Activated CD4-positive, alpha-beta memory T cell treated with anti-CD3 and anti-CD28 coated beads for 36 hours (primary cell): ENCODE measurements at regions not wholly inside any gene's neighbourhood (a gene's known extent, or its start where the extent isn't known, plus 50 kb on each side); places are given as distances from the start of the nearest gene placed in this dataset.

Experiments used
- CTCF ChIA-PET: fragments of 350-600 bp; sonication (Branson Sonifier 250); formaldehyde crosslinking; loops from one replicate; lab custom pipeline; 2021; ENCODE audit warnings: antibody characterized with exemption, inconsistent platforms; lab: Charles Lee
- POLR2A ChIA-PET: fragments of 350-600 bp; sonication (Branson Sonifier 250); formaldehyde crosslinking; loops from one replicate; lab custom pipeline; 2021; ENCODE audit warnings: antibody characterized with exemption; lab: Charles Lee
- DNase-seq: peaks from one replicate; pipeline ENCODE4 v3.0.0-alpha.2; 2020
- H3K27ac Mint-ChIP-seq: one replicate; pipeline ENCODE4 v1.8.0; 2021; ENCODE audit warnings: mixed read lengths
- H3K27me3 Mint-ChIP-seq: one replicate; pipeline ENCODE4 v1.8.0; 2021; ENCODE audit warnings: mixed read lengths
- H3K36me3 Mint-ChIP-seq: one replicate; pipeline ENCODE4 v1.8.0; 2021; ENCODE audit warnings: mixed read lengths
- H3K4me1 Mint-ChIP-seq: one replicate; pipeline ENCODE4 v1.8.0; 2021; ENCODE audit warnings: low read depth, mixed read lengths
- H3K4me3 Mint-ChIP-seq: one replicate; pipeline ENCODE4 v1.8.0; 2021; ENCODE audit warnings: mild to moderate bottlenecking, mixed read lengths
- H3K9me3 Mint-ChIP-seq: one replicate; pipeline ENCODE4 v1.8.0; 2021; ENCODE audit warnings: mixed read lengths
- intact Hi-C: fragments of 100-400 bp; cut with micrococcal nuclease; formaldehyde crosslinking; loops from one replicate; pipeline ENCODE4 v1.15.1; 2023

GRCh38 chr18:26736301-26736700, 129.2 kb downstream of the AQP4 start:
- Mint-ChIP-seq H3K4me3 (no peak overlapping the region), H3K4me1 (no peaks in the 10 kb centered on the region), H3K27me3 (no peaks in the 10 kb centered on the region), H3K9me3 (no peaks in the 10 kb centered on the region), H3K36me3 (no peaks in the 10 kb centered on the region), H3K27ac (no peak overlapping the region)
- POLR2A ChIA-PET, result no interaction called here
- intact Hi-C loops, result no loop called here
- CTCF ChIA-PET, result no interaction called here
- no peak for DNase-seq

DNA sequence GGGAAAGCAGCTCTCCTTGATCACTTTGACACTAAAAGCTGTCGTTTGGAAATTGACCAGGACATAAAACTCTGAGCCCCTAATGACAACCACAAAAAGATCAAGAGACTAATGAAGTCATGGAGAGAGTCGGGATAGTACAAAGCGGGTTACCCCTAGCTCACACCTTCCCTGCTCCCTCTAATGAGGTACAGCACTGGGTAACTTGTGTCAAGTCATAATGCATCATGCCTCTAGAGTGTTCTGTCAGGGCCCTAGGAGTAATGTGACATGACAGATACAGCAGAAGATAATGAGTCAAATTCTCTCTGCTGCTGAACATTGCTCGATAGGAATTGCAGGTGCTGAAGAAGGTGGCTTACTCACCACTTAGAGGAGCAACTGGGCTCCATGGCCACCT, 130.7 kb downstream of the AQP4 start:
- POLR2A ChIA-PET, result no interaction called here
- no peak overlapping the region for H3K27ac Mint-ChIP-seq
- no peaks in the 10 kb centered on the region for H3K9me3 Mint-ChIP-seq
- CTCF ChIA-PET, result no interaction called here
- H3K27me3 Mint-ChIP-seq, result no peaks in the 10 kb centered on the region
- H3K36me3 Mint-ChIP-seq, result no peaks in the 10 kb centered on the region
- H3K4me3 Mint-ChIP-seq, result no peak overlapping the region
- intact Hi-C loops, result no loop called here
- H3K4me1 Mint-ChIP-seq, result no peaks in the 10 kb centered on the region
- DNase-seq, result no peak

GRCh38 chr18:26729449-26729848, 136.1 kb downstream of the AQP4 start:
- H3K4me3 Mint-ChIP-seq, result no peak overlapping the region
- no peak for DNase-seq
- no peaks in the 10 kb centered on the region for H3K27me3 Mint-ChIP-seq
- no peaks in the 10 kb centered on the region for H3K4me1 Mint-ChIP-seq
- ChIA-PET CTCF (no interaction called here), POLR2A (no interaction called here)
- no peaks in the 10 kb centered on the region for H3K9me3 Mint-ChIP-seq
- no peak overlapping the region for H3K27ac Mint-ChIP-seq
- intact Hi-C loops, result no loop called here
- H3K36me3 Mint-ChIP-seq, result no peaks in the 10 kb centered on the region

GRCh38 chr18:26729008-26729407, 136.5 kb downstream of the AQP4 start:
- ChIA-PET POLR2A (no interaction called here), CTCF (no interaction called here)
- Mint-ChIP-seq H3K4me1 (no peaks in the 10 kb centered on the region), H3K4me3 (no peak overlapping the region), H3K27ac (no peak overlapping the region), H3K9me3 (no peaks in the 10 kb centered on the region), H3K36me3 (no peaks in the 10 kb centered on the region), H3K27me3 (no peaks in the 10 kb centered on the region)
- intact Hi-C loops, result no loop called here
- DNase-seq, result no peak

DNA sequence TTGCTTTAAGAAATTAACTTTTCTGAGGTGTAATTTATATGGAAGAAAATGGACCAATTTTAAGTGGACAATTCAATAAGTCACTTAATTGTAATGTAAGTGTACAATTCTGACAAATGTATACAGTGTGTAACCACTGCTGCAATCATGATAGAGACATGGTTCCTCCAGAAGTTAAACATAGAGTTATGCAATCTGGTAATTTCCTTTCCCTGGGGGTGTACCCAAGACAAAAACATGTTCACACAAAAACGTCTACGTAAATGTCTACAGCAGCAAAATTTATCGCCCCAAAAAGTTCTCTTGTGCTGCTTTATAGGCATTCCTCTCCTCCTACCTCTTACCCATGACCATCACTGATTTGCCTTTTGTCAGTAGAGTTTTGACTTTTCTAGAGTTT, 141.5 kb downstream of the AQP4 start:
- Mint-ChIP-seq H3K27me3 (no peaks in the 10 kb centered on the region), H3K9me3 (no peaks in the 10 kb centered on the region), H3K27ac (no peak overlapping the region), H3K4me1 (no peaks in the 10 kb centered on the region), H3K4me3 (no peak overlapping the region), H3K36me3 (no peaks in the 10 kb centered on the region)
- ChIA-PET POLR2A (no interaction called here), CTCF (no interaction called here)
- intact Hi-C loops, result no loop called here
- no peak for DNase-seq

- CTCF ChIA-PET, result no interaction called here
- Mint-ChIP-seq H3K27me3 (no peaks in the 10 kb centered on the region), H3K9me3 (no peaks in the 10 kb centered on the region), H3K36me3 (no peaks in the 10 kb centered on the region), H3K4me1 (no peaks in the 10 kb centered on the region), H3K4me3 (no peak overlapping the region), H3K27ac (no peak overlapping the region)
- POLR2A ChIA-PET, result no interaction called here
- intact Hi-C loops, result no loop called here
- DNase-seq, result no peak
Measured at GRCh38 chr18:26722565-26722931, 143.0 kb downstream of the AQP4 start.

DNA sequence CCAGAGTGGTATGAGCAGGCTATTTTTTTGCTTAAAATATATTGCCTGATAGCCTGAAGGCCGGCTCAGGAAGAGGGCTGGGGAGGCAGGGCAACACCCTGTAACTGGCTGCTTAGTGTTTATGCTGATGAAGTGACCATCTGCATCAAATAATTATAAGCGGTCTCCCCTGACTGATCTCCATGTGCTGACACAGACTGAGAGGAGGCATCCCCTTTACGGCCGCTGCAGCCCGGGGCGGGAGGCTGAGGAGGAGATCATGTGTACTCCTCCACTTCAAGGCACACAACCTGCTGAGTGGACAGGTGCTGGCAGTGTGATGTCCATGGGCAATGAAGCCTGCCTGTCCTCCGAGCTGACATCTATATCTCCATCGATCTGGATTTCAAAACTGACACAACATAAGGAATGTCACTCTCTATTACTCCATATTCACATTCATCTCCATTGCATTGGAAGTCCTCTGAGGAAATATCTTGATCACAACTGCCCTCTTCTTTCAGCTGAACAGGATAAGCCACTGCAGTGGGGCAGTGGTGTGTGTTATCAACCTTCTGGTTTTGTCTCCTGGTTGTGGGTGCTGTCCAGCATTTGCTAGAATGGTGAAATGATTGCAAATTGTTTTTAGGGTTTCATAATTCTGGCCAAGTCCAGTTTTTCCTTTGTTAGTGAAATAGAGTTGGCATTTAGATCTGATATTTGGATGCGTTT, 143.5 kb downstream of the AQP4 start:
- no peak for DNase-seq
- H3K27ac Mint-ChIP-seq, result no peak overlapping the region
- no peaks in the 10 kb centered on the region for H3K27me3 Mint-ChIP-seq
- ChIA-PET POLR2A (no interaction called here), CTCF (no interaction called here)
- no peaks in the 10 kb centered on the region for H3K36me3 Mint-ChIP-seq
- no peak overlapping the region for H3K4me3 Mint-ChIP-seq
- no peaks in the 10 kb centered on the region for H3K4me1 Mint-ChIP-seq
- no peaks in the 10 kb centered on the region for H3K9me3 Mint-ChIP-seq
- intact Hi-C loops, result no loop called here

- H3K4me3 Mint-ChIP-seq, result no peak overlapping the region
- POLR2A ChIA-PET, result no interaction called here
- no peaks in the 10 kb centered on the region for H3K9me3 Mint-ChIP-seq
- H3K27me3 Mint-ChIP-seq, result no peaks in the 10 kb centered on the region
- no peaks in the 10 kb centered on the region for H3K4me1 Mint-ChIP-seq
- CTCF ChIA-PET, result no interaction called here
- no peak for DNase-seq
- H3K36me3 Mint-ChIP-seq, result no peaks in the 10 kb centered on the region
- intact Hi-C loops, result no loop called here
- no peak overlapping the region for H3K27ac Mint-ChIP-seq
Measured at GRCh38 chr18:26719896-26720295, 145.6 kb downstream of the AQP4 start.

DNA sequence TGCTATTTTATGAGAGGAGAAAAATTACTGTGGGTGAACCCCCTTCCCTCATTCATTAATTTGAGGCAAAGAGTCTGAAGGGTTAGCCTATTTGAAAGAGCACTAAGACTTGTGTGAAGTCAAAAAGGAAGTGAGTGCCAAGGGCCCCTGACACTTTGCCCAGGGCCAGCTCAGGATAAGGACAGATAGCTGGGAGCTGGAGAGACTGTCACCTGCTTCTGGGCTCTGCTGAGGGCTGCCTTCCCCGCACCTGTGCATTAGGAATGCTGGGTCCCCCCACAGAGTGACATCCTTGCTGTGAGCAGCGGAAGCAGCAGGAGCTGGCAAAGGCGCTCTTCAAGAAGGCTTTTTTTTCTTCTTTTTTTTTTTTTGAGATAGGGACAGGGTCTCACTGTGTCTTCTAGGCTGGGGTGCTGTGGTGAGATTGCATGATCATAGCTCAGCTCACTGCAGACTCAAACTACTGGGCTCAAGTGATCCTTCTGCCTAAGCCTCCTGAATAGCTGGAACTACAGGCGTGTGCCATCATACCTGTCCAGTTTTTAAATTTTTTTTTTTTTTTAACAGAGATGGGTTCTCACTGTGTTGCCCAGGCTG, 148.3 kb downstream of the AQP4 start:
- no peak for DNase-seq
- intact Hi-C loops, result no loop called here
- H3K4me3 Mint-ChIP-seq, result no peak overlapping the region
- POLR2A ChIA-PET, result no interaction called here
- no peaks in the 10 kb centered on the region for H3K36me3 Mint-ChIP-seq
- H3K27ac Mint-ChIP-seq, result no peak overlapping the region
- no peaks in the 10 kb centered on the region for H3K9me3 Mint-ChIP-seq
- no peaks in the 10 kb centered on the region for H3K27me3 Mint-ChIP-seq
- no peaks in the 10 kb centered on the region for H3K4me1 Mint-ChIP-seq
- CTCF ChIA-PET, result no interaction called here

GRCh38 chr18:26714739-26715138, 150.8 kb downstream of the AQP4 start:
- DNase-seq, result no peak

DNA sequence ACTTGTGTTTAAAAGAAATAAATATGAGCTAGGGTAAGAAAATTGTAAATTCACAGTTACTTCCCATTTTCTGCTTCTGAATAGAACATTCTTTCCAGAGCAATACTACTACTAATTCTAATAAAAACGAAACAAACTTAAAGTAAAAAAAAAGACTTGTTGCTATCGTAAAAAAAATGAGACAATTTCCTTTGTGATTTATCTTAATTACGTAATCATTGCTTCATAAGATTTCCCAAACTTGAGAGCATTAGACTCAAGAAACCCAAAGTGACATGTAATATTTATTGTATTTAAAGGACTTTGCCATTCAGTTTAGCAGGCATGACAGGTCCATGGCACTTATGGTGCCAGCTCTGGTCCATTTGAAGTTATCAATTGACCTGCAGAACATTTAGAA, 153.8 kb downstream of the AQP4 start:
- H3K27ac Mint-ChIP-seq, result no peak overlapping the region

More at GRCh38 chr18:26714739-26715138, 150.8 kb downstream of the AQP4 start:
- H3K4me1 Mint-ChIP-seq, result no peaks in the 10 kb centered on the region
- no peak overlapping the region for H3K4me3 Mint-ChIP-seq
- ChIA-PET POLR2A (no interaction called here), CTCF (no interaction called here)
- H3K27ac Mint-ChIP-seq, result no peak overlapping the region
- H3K9me3 Mint-ChIP-seq, result no peaks in the 10 kb centered on the region
- H3K27me3 Mint-ChIP-seq, result no peaks in the 10 kb centered on the region
- no peaks in the 10 kb centered on the region for H3K36me3 Mint-ChIP-seq
- intact Hi-C loops, result no loop called here

GRCh38 chr18:26710470-26711096, 154.9 kb downstream of the AQP4 start:
- no peak overlapping the region for H3K27ac Mint-ChIP-seq
- CTCF ChIA-PET, result no interaction called here
- H3K4me3 Mint-ChIP-seq, result no peak overlapping the region
- H3K4me1 Mint-ChIP-seq, result no peaks in the 10 kb centered on the region
- no peak for DNase-seq
- intact Hi-C loops, result no loop called here
- POLR2A ChIA-PET, result no interaction called here
- H3K9me3 Mint-ChIP-seq, result no peaks in the 10 kb centered on the region
- H3K27me3 Mint-ChIP-seq, result no peaks in the 10 kb centered on the region
- no peaks in the 10 kb centered on the region for H3K36me3 Mint-ChIP-seq

More for the DNA sequence above, 153.8 kb downstream of the AQP4 start:
- no peak overlapping the region for H3K4me3 Mint-ChIP-seq
- H3K36me3 Mint-ChIP-seq, result no peaks in the 10 kb centered on the region
- intact Hi-C loops, result no loop called here
- no peaks in the 10 kb centered on the region for H3K4me1 Mint-ChIP-seq
- POLR2A ChIA-PET, result no interaction called here
- no peak for DNase-seq
- CTCF ChIA-PET, result no interaction called here
- no peaks in the 10 kb centered on the region for H3K9me3 Mint-ChIP-seq
- no peaks in the 10 kb centered on the region for H3K27me3 Mint-ChIP-seq

- no peak for DNase-seq
- Mint-ChIP-seq H3K9me3 (no peaks in the 10 kb centered on the region), H3K4me3 (no peak overlapping the region), H3K36me3 (no peaks in the 10 kb centered on the region), H3K27me3 (no peaks in the 10 kb centered on the region), H3K4me1 (no peaks in the 10 kb centered on the region), H3K27ac (no peak overlapping the region)
- CTCF ChIA-PET, result no interaction called here
- POLR2A ChIA-PET, result interaction anchor here (0.6 kb wide), 1 partner anchor 575 kb away, joined by 3 read pairs; no protein-coding TSS in a partner anchor
- intact Hi-C loops, result no loop called here
Measured at GRCh38 chr18:26709897-26710296, 155.6 kb downstream of the AQP4 start.
